ENCODE measurements at regions not wholly inside any gene's neighbourhood (a gene's known extent, or its start where the extent isn't known, plus 50 kb on each side); places are given as distances from the start of the nearest gene placed in this dataset.

- Histone ChIP-seq H2AFZ (ENCODE audit: low read length) (no peak overlapping the region), H3K4me3 (ENCODE audit: low read length) (no peak overlapping the region), H3K4me1 (ENCODE audit: insufficient read depth, low read length) (0 out of 2 replicates have a peak, but pooled peaks cover 4% of the 10 kb centered on the region), H3K27me3 (ENCODE audit: low read length) (no peaks in the 10 kb centered on the region), H3K27ac (ENCODE audit: low read length) (no peak overlapping the region), H3F3A (ENCODE audit: low read length, unreplicated experiment) (no peaks in the 10 kb centered on the region), H3K79me2 (ENCODE audit: low read length) (no peaks in the 10 kb centered on the region), H3K9ac (ENCODE audit: low read length) (no peak overlapping the region), H3K9me2 (replicated peaks; ENCODE audit: low read length) (no peaks in the 10 kb centered on the region), H3K9me3 (ENCODE audit: low read length) (no peaks in the 10 kb centered on the region), H4K20me1 (ENCODE audit: low read length) (no peaks in the 10 kb centered on the region), H3K36me3 (ENCODE audit: low read depth, low read length) (no peaks in the 10 kb centered on the region), H3K4me2 (ENCODE audit: low read length) (no peak overlapping the region)
- ATAC-seq (no peak), DNase-seq (peak; percentile 71)
- intact Hi-C loops (cut with micrococcal nuclease), result no loop called here
- BruUV-seq (replicated peaks), result no TSS peak
- TF ChIP-seq EZH2phosphoT487 (IDR thresholded peaks at IDR 0.05; ENCODE audit: borderline replicate concordance, low read length) (no peak), CTCF (conservative IDR thresholded peaks at IDR 0.05; ENCODE audit: low read depth, low read length) (no peak), EZH2 (IDR thresholded peaks at IDR 0.05; ENCODE audit: low read length, unreplicated experiment) (no peak)
- CTCF ChIA-PET, result no interaction called here
- POLR2A ChIA-PET (ENCODE audit: unreplicated experiment), result no interaction called here
Measured at GRCh38 chr12:91722072-91722471, 423.6 kb downstream of the BTG1 start.

GRCh38 chr12:91721023-91721422 is 424.6 kb downstream of the BTG1 start:
- 0 out of 2 replicates have a peak, but pooled peaks cover 4% of the 10 kb centered on the region for H3K4me1 ChIP-seq (ENCODE audit: insufficient read depth, low read length)

More at GRCh38 chr12:91721023-91721422, 424.6 kb downstream of the BTG1 start:
- intact Hi-C loops (cut with micrococcal nuclease), result no loop called here
- H3K9me3 ChIP-seq (ENCODE audit: low read length), result no peaks in the 10 kb centered on the region
- H2AFZ ChIP-seq (ENCODE audit: low read length), result no peak overlapping the region
- H4K20me1 ChIP-seq (ENCODE audit: low read length), result no peaks in the 10 kb centered on the region
- ChIA-PET POLR2A (ENCODE audit: unreplicated experiment) (interaction anchor here (0.6 kb wide), 1 partner anchor 793 kb away, joined by 3 read pairs; no protein-coding TSS in a partner anchor), CTCF (interaction anchor here (0.5 kb wide), 1 partner anchor 91 kb away, joined by 3 read pairs; no protein-coding TSS in a partner anchor)
- H3K9me2 ChIP-seq (replicated peaks; ENCODE audit: low read length), result no peaks in the 10 kb centered on the region
- no peak overlapping the region for H3K9ac ChIP-seq (ENCODE audit: low read length)
- ATAC-seq, result no peak
- H3F3A ChIP-seq (ENCODE audit: low read length, unreplicated experiment), result no peaks in the 10 kb centered on the region
- TF ChIP-seq EZH2 (IDR thresholded peaks at IDR 0.05; ENCODE audit: low read length, unreplicated experiment), result no peak
- TF ChIP-seq EZH2phosphoT487 (IDR thresholded peaks at IDR 0.05; ENCODE audit: borderline replicate concordance, low read length), result no peak
- TF ChIP-seq CTCF (conservative IDR thresholded peaks at IDR 0.05; ENCODE audit: low read depth, low read length), result no peak
- H3K27ac ChIP-seq (ENCODE audit: low read length), result no peak overlapping the region
- H3K4me2 ChIP-seq (ENCODE audit: low read length), result no peak overlapping the region
- DNase-seq, result no peak
- H3K4me3 ChIP-seq (ENCODE audit: low read length), result no peak overlapping the region
- no peaks in the 10 kb centered on the region for H3K36me3 ChIP-seq (ENCODE audit: low read depth, low read length)
- H3K79me2 ChIP-seq (ENCODE audit: low read length), result no peaks in the 10 kb centered on the region
- BruUV-seq (replicated peaks), result no TSS peak
- H3K27me3 ChIP-seq (ENCODE audit: low read length), result no peaks in the 10 kb centered on the region

All from PC-3 (cell line).